ENCODE measurements at regions not wholly inside any gene's neighbourhood (a gene's known extent, or its start where the extent isn't known, plus 50 kb on each side); places are given as distances from the start of the nearest gene placed in this dataset.

DNA sequence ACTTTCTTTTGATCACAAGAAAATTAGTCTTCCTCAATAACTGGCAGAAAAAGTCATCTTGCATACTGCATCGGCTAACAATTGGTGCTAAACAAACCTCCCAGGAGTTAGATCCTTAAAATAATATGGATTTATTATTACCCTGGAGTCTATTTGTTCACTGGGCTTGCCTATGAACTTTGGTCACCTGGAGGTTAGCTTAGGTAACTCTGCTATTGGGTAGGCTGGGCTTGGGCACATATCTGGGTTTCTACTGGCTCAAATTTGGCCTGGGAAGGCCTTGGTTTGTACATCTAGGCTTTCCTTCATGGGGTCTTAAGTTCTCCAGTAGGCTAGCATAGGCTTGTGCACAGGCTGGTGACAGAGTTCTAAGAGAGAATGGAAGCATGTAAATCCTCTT, 279.9 kb downstream of the RASEF start:
- TF ChIP-seq, protein P1, sequence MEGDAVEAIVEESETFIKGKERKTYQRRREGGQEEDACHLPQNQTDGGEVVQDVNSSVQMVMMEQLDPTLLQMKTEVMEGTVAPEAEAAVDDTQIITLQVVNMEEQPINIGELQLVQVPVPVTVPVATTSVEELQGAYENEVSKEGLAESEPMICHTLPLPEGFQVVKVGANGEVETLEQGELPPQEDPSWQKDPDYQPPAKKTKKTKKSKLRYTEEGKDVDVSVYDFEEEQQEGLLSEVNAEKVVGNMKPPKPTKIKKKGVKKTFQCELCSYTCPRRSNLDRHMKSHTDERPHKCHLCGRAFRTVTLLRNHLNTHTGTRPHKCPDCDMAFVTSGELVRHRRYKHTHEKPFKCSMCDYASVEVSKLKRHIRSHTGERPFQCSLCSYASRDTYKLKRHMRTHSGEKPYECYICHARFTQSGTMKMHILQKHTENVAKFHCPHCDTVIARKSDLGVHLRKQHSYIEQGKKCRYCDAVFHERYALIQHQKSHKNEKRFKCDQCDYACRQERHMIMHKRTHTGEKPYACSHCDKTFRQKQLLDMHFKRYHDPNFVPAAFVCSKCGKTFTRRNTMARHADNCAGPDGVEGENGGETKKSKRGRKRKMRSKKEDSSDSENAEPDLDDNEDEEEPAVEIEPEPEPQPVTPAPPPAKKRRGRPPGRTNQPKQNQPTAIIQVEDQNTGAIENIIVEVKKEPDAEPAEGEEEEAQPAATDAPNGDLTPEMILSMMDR (IDR thresholded peaks at IDR 0.05; ENCODE audit: control extremely low read depth, extremely low read depth) = no peak
- no peak overlapping the region for H3K9ac ChIP-seq (ENCODE audit: insufficient read depth in 1 of 2, low read length in 2 of 2)
- DNase-seq (no peak), ATAC-seq (ENCODE audit: insufficient read depth, low FRiP score) (no peak)
- H3K4me3 ChIP-seq = no peak overlapping the region
- peaks cover 0 to 3% (median 0%) of the 10 kb centered on the region in 4 donors for H3K9me3 ChIP-seq (ENCODE audit: control insufficient read depth in 4 of 4, insufficient read depth in 3 of 4, low read length in 3 of 4)
- H3K36me3 ChIP-seq (ENCODE audit: control insufficient read depth in 4 of 4, insufficient read depth in 4 of 4, low read length in 4 of 4) = no peaks in the 10 kb centered on the region
- WGBS, 2 donors = 93 to 97% methylated on average over 1 of the region's 1 CpG
- no peak overlapping the region for H3K27ac ChIP-seq (ENCODE audit: low read depth in 1 of 2, low read length in 1 of 2)
- H3K27me3 ChIP-seq (ENCODE audit: control insufficient read depth in 3 of 3, insufficient read depth in 3 of 3, low read length in 2 of 3) = no peaks in the 10 kb centered on the region
- H3K4me1 ChIP-seq (ENCODE audit: control insufficient read depth in 5 of 5, insufficient read depth in 5 of 5, low read length in 5 of 5) = peaks cover 0 to 13% (median 0%) of the 10 kb centered on the region in 5 donors

DNA sequence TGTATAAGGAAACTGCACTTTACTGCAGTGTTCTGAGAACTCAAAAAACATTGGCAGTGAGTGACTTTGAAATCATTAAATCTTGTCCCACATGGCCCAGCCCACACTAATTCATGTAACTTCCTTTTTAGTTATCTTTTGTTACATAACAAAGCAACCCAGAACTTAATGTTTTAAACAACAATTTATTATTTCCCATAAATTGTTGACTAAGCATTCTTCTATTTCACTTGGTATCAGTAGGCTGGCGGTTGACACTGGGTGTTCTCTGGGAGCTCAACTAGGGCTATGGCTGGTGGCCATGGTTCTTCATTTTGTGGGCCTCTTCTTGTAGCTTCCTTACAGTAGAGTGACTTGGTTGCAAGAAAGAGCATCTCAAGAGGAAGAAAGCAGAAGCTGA, 278.4 kb downstream of the RASEF start:
- H3K27me3 ChIP-seq (ENCODE audit: control insufficient read depth in 3 of 3, insufficient read depth in 3 of 3, low read length in 2 of 3) = no peaks in the 10 kb centered on the region
- DNase-seq (no peak), ATAC-seq (ENCODE audit: insufficient read depth, low FRiP score) (no peak)
- H3K36me3 ChIP-seq (ENCODE audit: control insufficient read depth in 4 of 4, insufficient read depth in 4 of 4, low read length in 4 of 4) = no peaks in the 10 kb centered on the region
- peaks cover 0 to 13% (median 0%) of the 10 kb centered on the region in 5 donors for H3K4me1 ChIP-seq (ENCODE audit: control insufficient read depth in 5 of 5, insufficient read depth in 5 of 5, low read length in 5 of 5)
- H3K27ac ChIP-seq (ENCODE audit: low read depth in 1 of 2, low read length in 1 of 2) = no peak overlapping the region
- WGBS, 2 donors = 86 to 92% methylated on average over 1 of the region's 1 CpG
- no peak overlapping the region for H3K4me3 ChIP-seq
- H3K9me3 ChIP-seq (ENCODE audit: control insufficient read depth in 4 of 4, insufficient read depth in 3 of 4, low read length in 3 of 4) = no peaks in the 10 kb centered on the region
- H3K9ac ChIP-seq (ENCODE audit: insufficient read depth in 1 of 2, low read length in 2 of 2) = no peak overlapping the region
- TF ChIP-seq, protein P1 (IDR thresholded peaks at IDR 0.05; ENCODE audit: control extremely low read depth, extremely low read depth) = no peak

DNA sequence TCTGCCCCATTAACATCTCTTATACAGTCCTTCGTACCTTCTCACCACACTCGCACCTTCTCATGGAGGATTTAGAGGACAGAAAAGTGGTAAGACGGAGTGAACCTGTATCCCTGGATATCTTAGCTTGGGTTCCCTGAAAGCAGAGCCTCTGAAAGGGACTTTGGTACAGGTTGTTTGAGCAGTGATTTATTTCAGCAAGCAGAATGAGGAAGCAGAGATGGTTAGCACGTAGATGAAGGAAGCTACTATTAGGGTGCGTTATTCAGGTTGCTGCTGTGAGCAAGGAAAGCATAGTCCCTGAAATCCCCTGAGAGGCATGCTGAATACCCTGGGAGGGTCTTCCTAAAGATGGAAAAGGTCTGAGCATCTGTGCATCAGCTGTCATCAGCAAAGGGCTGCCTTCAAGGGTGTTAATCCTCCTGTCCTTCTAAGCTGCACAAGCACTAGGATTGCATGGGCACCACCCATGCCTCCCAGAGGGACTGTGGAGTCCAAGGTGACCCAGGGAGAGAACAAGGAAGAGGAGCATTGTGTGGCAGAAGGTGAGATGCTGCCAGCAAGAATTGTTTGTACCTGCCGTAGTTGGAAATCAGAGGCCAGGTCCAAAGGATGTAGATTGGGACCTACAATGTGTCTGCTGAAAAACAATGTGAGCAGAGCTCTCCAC, 273.7 kb downstream of the RASEF start:
- TF ChIP-seq, protein P1 (IDR thresholded peaks at IDR 0.05; ENCODE audit: control extremely low read depth, extremely low read depth) = no peak
- no peaks in the 10 kb centered on the region for H3K36me3 ChIP-seq (ENCODE audit: control insufficient read depth in 4 of 4, insufficient read depth in 4 of 4, low read length in 4 of 4)
- no peak overlapping the region for H3K27ac ChIP-seq (ENCODE audit: low read depth in 1 of 2, low read length in 1 of 2)
- no peaks in the 10 kb centered on the region for H3K4me1 ChIP-seq (ENCODE audit: control insufficient read depth in 5 of 5, insufficient read depth in 5 of 5, low read length in 5 of 5)
- H3K27me3 ChIP-seq (ENCODE audit: control insufficient read depth in 3 of 3, insufficient read depth in 3 of 3, low read length in 2 of 3) = no peaks in the 10 kb centered on the region
- DNase-seq (no peak), ATAC-seq (ENCODE audit: insufficient read depth, low FRiP score) (no peak)
- H3K4me3 ChIP-seq = no peak overlapping the region
- 82 to 89% methylated on average over 6 of the region's 6 CpGs for WGBS, 2 donors
- no peaks in the 10 kb centered on the region for H3K9me3 ChIP-seq (ENCODE audit: control insufficient read depth in 4 of 4, insufficient read depth in 3 of 4, low read length in 3 of 4)
- no peak overlapping the region for H3K9ac ChIP-seq (ENCODE audit: insufficient read depth in 1 of 2, low read length in 2 of 2)

DNA sequence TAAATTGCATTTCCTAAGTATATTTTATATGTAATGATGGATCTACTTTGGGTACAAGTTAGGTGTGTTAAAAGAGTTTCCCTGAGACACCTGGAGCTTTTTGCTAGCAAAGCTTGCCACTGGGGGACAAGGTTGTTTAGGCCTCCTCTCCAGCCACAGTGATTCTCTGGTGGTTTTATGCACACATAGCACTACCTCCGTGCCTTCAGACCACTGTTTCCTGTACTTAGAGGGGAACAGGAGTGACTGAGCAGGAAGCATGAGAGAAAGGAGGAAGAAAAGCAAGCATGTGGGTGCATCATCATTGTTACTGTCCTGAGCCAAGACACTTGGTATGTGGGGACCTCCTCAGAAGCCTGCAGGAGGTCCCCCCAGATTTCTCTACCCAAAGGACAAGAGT, 272.1 kb downstream of the RASEF start:
- H3K9ac ChIP-seq (ENCODE audit: insufficient read depth in 1 of 2, low read length in 2 of 2) = no peak overlapping the region
- WGBS, 2 donors = 8 to 40% methylated on average over 1 of the region's 1 CpG
- no peaks in the 10 kb centered on the region for H3K27me3 ChIP-seq (ENCODE audit: control insufficient read depth in 3 of 3, insufficient read depth in 3 of 3, low read length in 2 of 3)
- no peaks in the 10 kb centered on the region for H3K9me3 ChIP-seq (ENCODE audit: control insufficient read depth in 4 of 4, insufficient read depth in 3 of 4, low read length in 3 of 4)
- DNase-seq (no peak), ATAC-seq (ENCODE audit: insufficient read depth, low FRiP score) (no peak)
- H3K27ac ChIP-seq (ENCODE audit: low read depth in 1 of 2, low read length in 1 of 2) = no peak overlapping the region
- no peak overlapping the region for H3K4me3 ChIP-seq
- TF ChIP-seq, protein P1 (IDR thresholded peaks at IDR 0.05; ENCODE audit: control extremely low read depth, extremely low read depth) = no peak
- no peaks in the 10 kb centered on the region for H3K36me3 ChIP-seq (ENCODE audit: control insufficient read depth in 4 of 4, insufficient read depth in 4 of 4, low read length in 4 of 4)
- H3K4me1 ChIP-seq (ENCODE audit: control insufficient read depth in 5 of 5, insufficient read depth in 5 of 5, low read length in 5 of 5) = no peaks in the 10 kb centered on the region

All from lung (tissue), 11 donors.